ENCODE measurements at regions not wholly inside any gene's neighbourhood (a gene's known extent, or its start where the extent isn't known, plus 50 kb on each side); places are given as distances from the start of the nearest gene placed in this dataset.

DNA sequence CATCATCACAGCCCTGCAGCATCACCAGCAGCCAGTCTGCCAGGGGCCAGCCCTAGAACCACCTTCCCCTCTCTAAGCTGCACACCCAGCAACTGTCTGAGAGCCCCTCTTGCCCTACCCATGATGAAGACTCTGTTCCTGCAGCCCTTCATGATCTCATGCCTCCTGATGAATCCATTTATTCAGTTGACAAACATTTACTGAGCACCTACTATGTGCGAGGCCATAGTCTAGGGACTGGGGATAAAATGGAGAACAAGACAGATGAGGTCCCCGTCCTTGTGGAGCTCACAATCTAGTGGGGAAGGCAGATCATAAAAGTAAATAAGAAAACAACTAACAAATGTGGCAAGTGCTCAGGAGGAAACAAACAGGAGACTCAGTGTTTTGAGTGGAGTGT, 96.3 kb downstream of the PCDH1 start:
- Histone ChIP-seq H3K4me3 (replicated peaks in 1 of 2; ENCODE audit: low read depth in 1 of 2, low read length in 2 of 2) (no peak overlapping the region), H3K79me2 (ENCODE audit: insufficient read depth, low read length) (no peaks in the 10 kb centered on the region), H3K9me3 (ENCODE audit: control insufficient read depth in 1 of 2, insufficient read depth in 1 of 2, low read depth in 1 of 2, low read length in 2 of 2) (no peaks in the 10 kb centered on the region), H3K36me3 (ENCODE audit: control insufficient read depth in 1 of 2, insufficient read depth in 2 of 2, low read length in 2 of 2) (no peaks in the 10 kb centered on the region), H3K4me1 (ENCODE audit: control insufficient read depth in 1 of 2, insufficient read depth in 2 of 2, low read length in 2 of 2) (peaks cover 5 to 21% of the 10 kb centered on the region in 2 experiments), H2AFZ (ENCODE audit: low read depth, low read length, poor library complexity, severe bottlenecking) (no peak overlapping the region), H4K20me1 (ENCODE audit: insufficient read depth) (no peaks in the 10 kb centered on the region), H3K27ac (ENCODE audit: low read depth, low read length) (no peak overlapping the region), H3K9ac (ENCODE audit: low read length) (no peak overlapping the region), H3K4me2 (ENCODE audit: low read length) (no peak overlapping the region), H3K9me2 (ENCODE audit: insufficient read depth) (no peaks in the 10 kb centered on the region), H3K27me3 (ENCODE audit: insufficient read depth, low read length) (no peaks in the 10 kb centered on the region)
- TF ChIP-seq CEBPB (IDR thresholded peaks at IDR 0.05; ENCODE audit: low read depth) (no peak), FOSL1 (IDR thresholded peaks at IDR 0.05; ENCODE audit: low read depth) (no peak), SRF (IDR thresholded peaks at IDR 0.05; ENCODE audit: low read depth) (no peak), REST (IDR thresholded peaks at IDR 0.05; ENCODE audit: low read depth) (no peak), EGR1 (IDR thresholded peaks at IDR 0.05; ENCODE audit: low read depth) (no peak), YY1 (IDR thresholded peaks at IDR 0.05; ENCODE audit: extremely low read depth, insufficient replicate concordance, low read depth, low read length) (no peak), EZH2 (IDR thresholded peaks at IDR 0.05) (no peak), ELF1 (IDR thresholded peaks at IDR 0.05; ENCODE audit: borderline replicate concordance, low read depth) (no peak)
- ATAC-seq = no peak
- intact Hi-C loops (cut with micrococcal nuclease) = no loop called here
- ChIA-PET RAD21 (ENCODE audit: low non-redundant PET in 1 of 2, low total read pairs in 2 of 2, uncharacterized antibody in 2 of 2, unreplicated experiment in 2 of 2) (no interaction called here), POLR2A (no interaction called here), CTCF (no interaction called here)
- BruUV-seq (replicated peaks) = no TSS peak
- no peak for DNase-seq (ENCODE audit: low read depth, low spot score)

Data from HCT116 (cell line).